Body of pancreas (tissue), 4 donors: ENCODE measurements at regions not wholly inside any gene's neighbourhood (a gene's known extent, or its start where the extent isn't known, plus 50 kb on each side); places are given as distances from the start of the nearest gene placed in this dataset.

ENCODE experiments used
- ATAC-seq: fragments of 150-250 bp; one replicate; pipeline ENCODE4 v1.9.1; 2016
- DNase-seq, 4 donors: peaks; one replicate each; pipeline ENCODE4 v3.0.0-alpha.2; 2019
- H3K27ac ChIP-seq, 4 donors: fragments of 200-600 bp; sonication (generic); 1 replicate in 3 of 4; 2 replicates in 1 of 4; pipeline versions ENCODE4 v1.5.1 to v1.6.1; 2016 to 2019; ENCODE audit warnings: mild to moderate bottlenecking in 1 of 4, mixed read lengths in 1 of 4, moderate library complexity in 1 of 4
- H3K27me3 ChIP-seq, 2 donors: fragments of 200-600 bp; sonication (generic); one replicate each; pipeline ENCODE4 v1.6.0; 2016; ENCODE audit warnings: mild to moderate bottlenecking in 1 of 2
- H3K36me3 ChIP-seq, 2 donors: fragments of 200-600 bp; sonication (generic); replicated peaks in 1 of 2; 2 replicates each; pipeline ENCODE4 v1.5.1; 2016; ENCODE audit warnings: low read depth in 2 of 2; ENCODE audit not compliant: insufficient read depth in 1 of 2
- H3K4me1 ChIP-seq: fragments of 200-600 bp; sonication (generic); one replicate; pipeline ENCODE4 v1.6.0; 2016
- H3K4me3 ChIP-seq, 2 donors: fragments of 200-600 bp; sonication (generic); 1 replicate in 1 of 2; 2 replicates in 1 of 2; pipeline ENCODE4 v1.5.1; 2016 to 2019
- H3K9me3 ChIP-seq, 3 donors: fragments of 200-600 bp; sonication (generic); 1 replicate in 2 of 3; 2 replicates in 1 of 3; pipeline ENCODE4 v1.5.1; 2016
- CTCF ChIP-seq, 7 experiments: fragments of 450-650 bp in 4 of 7; fragments of 200-600 bp in 3 of 7; sonication (generic) in 3 of 7; IDR thresholded peaks; one replicate each; pipeline ENCODE4 v1.5.1; 2016 to 2019; ENCODE audit warnings: antibody characterized with exemption in 7 of 7
- POLR2A ChIP-seq, 3 donors: fragments of 450-650 bp; IDR thresholded peaks; one replicate each; pipeline ENCODE4 v1.6.1; 2016; ENCODE audit warnings: antibody characterized with exemption in 3 of 3, mild to moderate bottlenecking in 2 of 3
- WGBS, 2 donors: methylation state at CpG; one replicate each; pipeline ENCODE4 v1.1.5; 2017; 5-methylcytosine and 5-hydroxymethylcytosine counted together
- intact Hi-C: fragments of 100-400 bp; cut with DNase I; formaldehyde crosslinking; loops from one replicate; pipeline ENCODE4 v1.15.1; 2023

- no peak for DNase-seq
- no peaks in the 10 kb centered on the region for H3K4me1 ChIP-seq
- intact Hi-C loops: no loop called here
- 16 to 31% methylated on average over 1 of the region's 1 CpG for WGBS, 2 donors
- H3K27ac ChIP-seq: no peak overlapping the region
- H3K9me3 ChIP-seq: no peaks in the 10 kb centered on the region
- H3K36me3 ChIP-seq: no peaks in the 10 kb centered on the region
- no peak for ATAC-seq
- H3K4me3 ChIP-seq: no peak overlapping the region
- no peak for TF ChIP-seq POLR2A (IDR thresholded peaks at IDR 0.05)
- no peak for TF ChIP-seq CTCF (IDR thresholded peaks at IDR 0.05)
- H3K27me3 ChIP-seq: no peaks in the 10 kb centered on the region
Observed at GRCh38 chr6:68238097-68238601, 396.9 kb upstream of the ADGRB3 start.

GRCh38 chr6:68237205-68237604 lies 397.9 kb upstream of the ADGRB3 start:
- H3K36me3 ChIP-seq: no peaks in the 10 kb centered on the region
- TF ChIP-seq CTCF (IDR thresholded peaks at IDR 0.05) (no peak), POLR2A (IDR thresholded peaks at IDR 0.05) (no peak)
- 69 to 73% methylated on average over 6 of the region's 6 CpGs for WGBS, 2 donors
- no peaks in the 10 kb centered on the region for H3K4me1 ChIP-seq
- H3K27ac ChIP-seq: no peak overlapping the region
- H3K4me3 ChIP-seq: no peak overlapping the region
- H3K27me3 ChIP-seq: no peaks in the 10 kb centered on the region
- H3K9me3 ChIP-seq: no peaks in the 10 kb centered on the region
- intact Hi-C loops: no loop called here
- no peak for DNase-seq
- no peak for ATAC-seq

GRCh38 chr6:68235326-68235784 lies 399.7 kb upstream of the ADGRB3 start:
- H3K9me3 ChIP-seq: no peaks in the 10 kb centered on the region
- ATAC-seq: no peak
- no peak overlapping the region for H3K4me3 ChIP-seq
- H3K4me1 ChIP-seq: no peaks in the 10 kb centered on the region
- 22 to 23% methylated on average over 1 of the region's 1 CpG for WGBS, 2 donors
- no peak for DNase-seq
- no peak overlapping the region for H3K27ac ChIP-seq
- H3K27me3 ChIP-seq: no peaks in the 10 kb centered on the region
- intact Hi-C loops: no loop called here
- TF ChIP-seq POLR2A (IDR thresholded peaks at IDR 0.05) (no peak), CTCF (IDR thresholded peaks at IDR 0.05) (no peak)
- no peaks in the 10 kb centered on the region for H3K36me3 ChIP-seq

GRCh38 chr6:68233623-68234022 lies 401.5 kb upstream of the ADGRB3 start:
- Histone ChIP-seq H3K27ac (no peak overlapping the region), H3K9me3 (no peaks in the 10 kb centered on the region), H3K27me3 (no peaks in the 10 kb centered on the region), H3K4me3 (no peak overlapping the region), H3K36me3 (no peaks in the 10 kb centered on the region), H3K4me1 (no peaks in the 10 kb centered on the region)
- ATAC-seq (no peak), DNase-seq (no peak)
- no peak for TF ChIP-seq POLR2A (IDR thresholded peaks at IDR 0.05)
- TF ChIP-seq CTCF (IDR thresholded peaks at IDR 0.05): no peak
- intact Hi-C loops: no loop called here
- 67 to 69% methylated on average over 2 of the region's 2 CpGs for WGBS, 2 donors

GRCh38 chr6:68229566-68229965 lies 405.5 kb upstream of the ADGRB3 start:
- ATAC-seq (no peak), DNase-seq (no peak)
- TF ChIP-seq CTCF (IDR thresholded peaks at IDR 0.05) (no peak), POLR2A (IDR thresholded peaks at IDR 0.05) (no peak)
- Histone ChIP-seq H3K27ac (no peak overlapping the region), H3K27me3 (no peaks in the 10 kb centered on the region), H3K4me1 (no peaks in the 10 kb centered on the region), H3K9me3 (no peaks in the 10 kb centered on the region), H3K36me3 (no peaks in the 10 kb centered on the region), H3K4me3 (no peak overlapping the region)
- WGBS, 2 donors: 44 to 64% methylated on average over 1 of the region's 1 CpG
- intact Hi-C loops: no loop called here
